ENCODE measurements at regions not wholly inside any gene's neighbourhood (a gene's known extent, or its start where the extent isn't known, plus 50 kb on each side); places are given as distances from the start of the nearest gene placed in this dataset.

GRCh38 chr4:23674694-23675093 lies 215.2 kb downstream of the PPARGC1A start:
- no peaks in the 10 kb centered on the region for H3K27me3 ChIP-seq
- in situ Hi-C loops (cut with MboI; ENCODE audit: low pct_ligation_motif_present in 1 of 4, low pct_unique_long_range_greater_than_20kb in 1 of 4, low sequenced_read_pairs in 3 of 4) (loop anchor here in 1 of 4 donors (25.0 kb wide), 1 partner anchor 738 kb away; no protein-coding TSS in a partner anchor), intact Hi-C loops (cut with DNase I; ENCODE audit: low total_unique reads) (no loop called here)
- TF ChIP-seq, protein P1, sequence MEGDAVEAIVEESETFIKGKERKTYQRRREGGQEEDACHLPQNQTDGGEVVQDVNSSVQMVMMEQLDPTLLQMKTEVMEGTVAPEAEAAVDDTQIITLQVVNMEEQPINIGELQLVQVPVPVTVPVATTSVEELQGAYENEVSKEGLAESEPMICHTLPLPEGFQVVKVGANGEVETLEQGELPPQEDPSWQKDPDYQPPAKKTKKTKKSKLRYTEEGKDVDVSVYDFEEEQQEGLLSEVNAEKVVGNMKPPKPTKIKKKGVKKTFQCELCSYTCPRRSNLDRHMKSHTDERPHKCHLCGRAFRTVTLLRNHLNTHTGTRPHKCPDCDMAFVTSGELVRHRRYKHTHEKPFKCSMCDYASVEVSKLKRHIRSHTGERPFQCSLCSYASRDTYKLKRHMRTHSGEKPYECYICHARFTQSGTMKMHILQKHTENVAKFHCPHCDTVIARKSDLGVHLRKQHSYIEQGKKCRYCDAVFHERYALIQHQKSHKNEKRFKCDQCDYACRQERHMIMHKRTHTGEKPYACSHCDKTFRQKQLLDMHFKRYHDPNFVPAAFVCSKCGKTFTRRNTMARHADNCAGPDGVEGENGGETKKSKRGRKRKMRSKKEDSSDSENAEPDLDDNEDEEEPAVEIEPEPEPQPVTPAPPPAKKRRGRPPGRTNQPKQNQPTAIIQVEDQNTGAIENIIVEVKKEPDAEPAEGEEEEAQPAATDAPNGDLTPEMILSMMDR (IDR thresholded peaks at IDR 0.05) = no peak
- TF ChIP-seq POLR2A (IDR thresholded peaks at IDR 0.05) (no peak), POLR2AphosphoS5 (IDR thresholded peaks at IDR 0.05) (no peak), EP300 (IDR thresholded peaks at IDR 0.05; ENCODE audit: low read depth) (no peak)
- H3K9me3 ChIP-seq = peaks cover 0 to 5% of the 10 kb centered on the region in 2 donors
- H3K4me1 ChIP-seq = no peaks in the 10 kb centered on the region
- DNase-seq = no peak
- H3K36me3 ChIP-seq = no peaks in the 10 kb centered on the region
- no peak overlapping the region for H3K27ac ChIP-seq
- 61 to 86% methylated on average over 1 of the region's 1 CpG for WGBS, 2 donors (ENCODE audit: low coverage in 1 of 2)
- no peak overlapping the region for H3K4me3 ChIP-seq

GRCh38 chr4:23667659-23668058 lies 222.2 kb downstream of the PPARGC1A start:
- Histone ChIP-seq H3K36me3 (no peaks in the 10 kb centered on the region), H3K9me3 (peaks cover 0 to 5% of the 10 kb centered on the region in 2 donors), H3K4me1 (no peaks in the 10 kb centered on the region), H3K27me3 (no peaks in the 10 kb centered on the region), H3K4me3 (no peak overlapping the region), H3K27ac (no peak overlapping the region)
- intact Hi-C loops (cut with DNase I; ENCODE audit: low total_unique reads) (no loop called here), in situ Hi-C loops (cut with MboI; ENCODE audit: low pct_ligation_motif_present in 1 of 4, low pct_unique_long_range_greater_than_20kb in 1 of 4, low sequenced_read_pairs in 3 of 4) (no loop called here)
- WGBS, 2 donors (ENCODE audit: low coverage in 1 of 2) = 71 to 92% methylated on average over 2 to 3 of the region's 3 CpGs
- TF ChIP-seq, protein P1 (IDR thresholded peaks at IDR 0.05) = no peak
- TF ChIP-seq POLR2AphosphoS5 (IDR thresholded peaks at IDR 0.05) = no peak
- TF ChIP-seq EP300 (IDR thresholded peaks at IDR 0.05; ENCODE audit: low read depth) = no peak
- no peak for TF ChIP-seq POLR2A (IDR thresholded peaks at IDR 0.05)
- no peak for DNase-seq

GRCh38 chr4:23660865-23661264 lies 229.0 kb downstream of the PPARGC1A start:
- intact Hi-C loops (cut with DNase I; ENCODE audit: low total_unique reads) (no loop called here), in situ Hi-C loops (cut with MboI; ENCODE audit: low pct_ligation_motif_present in 1 of 4, low pct_unique_long_range_greater_than_20kb in 1 of 4, low sequenced_read_pairs in 3 of 4) (no loop called here)
- H3K27me3 ChIP-seq = no peaks in the 10 kb centered on the region
- no peak overlapping the region for H3K27ac ChIP-seq
- 82 to 100% methylated on average over 1 to 2 of the region's 2 CpGs for WGBS, 2 donors (ENCODE audit: low coverage in 1 of 2)
- no peak for DNase-seq
- H3K36me3 ChIP-seq = no peaks in the 10 kb centered on the region
- H3K4me1 ChIP-seq = no peaks in the 10 kb centered on the region
- TF ChIP-seq POLR2A (IDR thresholded peaks at IDR 0.05) (no peak), POLR2AphosphoS5 (IDR thresholded peaks at IDR 0.05) (no peak), EP300 (IDR thresholded peaks at IDR 0.05; ENCODE audit: low read depth) (no peak)
- TF ChIP-seq, protein P1 (IDR thresholded peaks at IDR 0.05) = no peak
- no peak overlapping the region for H3K4me3 ChIP-seq
- H3K9me3 ChIP-seq = peaks cover 2 to 8% of the 10 kb centered on the region in 2 donors

DNA sequence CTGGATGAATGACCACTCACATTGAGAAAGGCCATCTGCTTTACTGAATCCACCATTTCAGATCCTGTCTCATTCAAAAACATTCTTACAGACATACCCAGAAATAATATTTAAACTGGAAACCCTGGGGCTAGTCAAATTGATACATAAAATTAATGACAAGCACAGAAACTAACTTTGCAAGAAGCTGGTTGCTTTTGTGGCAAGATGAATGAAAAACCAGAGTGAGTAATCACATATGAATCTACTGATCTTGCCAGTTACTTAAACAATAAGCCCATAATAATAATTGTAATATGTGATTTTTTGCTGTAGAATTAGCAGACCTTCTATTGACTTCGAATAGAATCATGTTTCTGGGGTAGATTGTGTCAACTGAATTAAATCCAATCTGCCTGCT lies 235.1 kb downstream of the PPARGC1A start:
- intact Hi-C loops (cut with DNase I; ENCODE audit: low total_unique reads) (no loop called here), in situ Hi-C loops (cut with MboI; ENCODE audit: low pct_ligation_motif_present in 1 of 4, low pct_unique_long_range_greater_than_20kb in 1 of 4, low sequenced_read_pairs in 3 of 4) (no loop called here)
- no peak for TF ChIP-seq EP300 (IDR thresholded peaks at IDR 0.05; ENCODE audit: low read depth)
- TF ChIP-seq POLR2AphosphoS5 (IDR thresholded peaks at IDR 0.05) = no peak
- TF ChIP-seq, protein P1 (IDR thresholded peaks at IDR 0.05) = no peak
- TF ChIP-seq POLR2A (IDR thresholded peaks at IDR 0.05) = no peak
- no peak overlapping the region for H3K4me3 ChIP-seq
- DNase-seq = no peak
- peaks cover 0 to 6% (median 0%) of the 10 kb centered on the region in 4 donors for H3K4me1 ChIP-seq
- peaks cover 3 to 6% of the 10 kb centered on the region in 2 donors for H3K9me3 ChIP-seq
- no peaks in the 10 kb centered on the region for H3K36me3 ChIP-seq
- H3K27me3 ChIP-seq = no peaks in the 10 kb centered on the region
- H3K27ac ChIP-seq = no peak overlapping the region
- 67 to 74% methylated on average over 1 of the region's 1 CpG for WGBS, 2 donors (ENCODE audit: low coverage in 1 of 2)

Data from transverse colon (tissue), 4 donors.